ENCODE measurements at regions not wholly inside any gene's neighbourhood (a gene's known extent, or its start where the extent isn't known, plus 50 kb on each side); places are given as distances from the start of the nearest gene placed in this dataset.

- Mint-ChIP-seq H3K4me1 (ENCODE audit: low read depth) (no peaks in the 10 kb centered on the region), H3K9me3 (peaks cover 19% of the 10 kb centered on the region), H3K36me3 (ENCODE audit: low read depth) (no peaks in the 10 kb centered on the region), H3K27me3 (ENCODE audit: insufficient read depth) (peaks cover 3% of the 10 kb centered on the region; the same call in 1 of the 2 replicates), H3K27ac (no peak overlapping the region), H3K4me3 (no peak overlapping the region)
- no peak for TF ChIP-seq CTCF (IDR thresholded peaks at IDR 0.05)
- DNase-seq = no peak
These were observed 240.1 kb downstream of the RHOU start for GRCh38 chr1:228975238-228975907.

GRCh38 chr1:228976316-228976715 is 241.0 kb downstream of the RHOU start:
- H3K4me1 Mint-ChIP-seq (ENCODE audit: low read depth) = no peaks in the 10 kb centered on the region
- no peak for DNase-seq

GRCh38 chr1:228977307-228977706 is 242.0 kb downstream of the RHOU start:
- Mint-ChIP-seq H3K4me3 (no peak overlapping the region), H3K4me1 (ENCODE audit: low read depth) (no peaks in the 10 kb centered on the region), H3K27ac (no peak overlapping the region), H3K36me3 (ENCODE audit: low read depth) (no peaks in the 10 kb centered on the region), H3K9me3 (peaks cover 9% of the 10 kb centered on the region), H3K27me3 (ENCODE audit: insufficient read depth) (peaks cover 3% of the 10 kb centered on the region; the same call in 1 of the 2 replicates)
- DNase-seq = no peak
- no peak for TF ChIP-seq CTCF (IDR thresholded peaks at IDR 0.05)

More at GRCh38 chr1:228976316-228976715, 241.0 kb downstream of the RHOU start:
- Mint-ChIP-seq H3K27me3 (ENCODE audit: insufficient read depth) (peaks cover 3% of the 10 kb centered on the region; the same call in 1 of the 2 replicates), H3K27ac (no peak overlapping the region), H3K9me3 (peaks cover 9% of the 10 kb centered on the region), H3K4me3 (no peak overlapping the region), H3K36me3 (ENCODE audit: low read depth) (no peaks in the 10 kb centered on the region)
- no peak for TF ChIP-seq CTCF (IDR thresholded peaks at IDR 0.05)

- DNase-seq = no peak
- no peak for TF ChIP-seq CTCF (IDR thresholded peaks at IDR 0.05)
- Mint-ChIP-seq H3K27me3 (ENCODE audit: insufficient read depth) (peaks cover 3% of the 10 kb centered on the region; the same call in 1 of the 2 replicates), H3K9me3 (peaks cover 9% of the 10 kb centered on the region), H3K4me1 (ENCODE audit: low read depth) (no peaks in the 10 kb centered on the region), H3K27ac (no peak overlapping the region), H3K36me3 (ENCODE audit: low read depth) (no peaks in the 10 kb centered on the region), H3K4me3 (no peak overlapping the region)
These were observed 242.5 kb downstream of the RHOU start for GRCh38 chr1:228977741-228978140.

- H3K4me1 Mint-ChIP-seq (ENCODE audit: low read depth) = no peaks in the 10 kb centered on the region
- no peak for DNase-seq
- TF ChIP-seq CTCF (IDR thresholded peaks at IDR 0.05) = no peak
- H3K36me3 Mint-ChIP-seq (ENCODE audit: low read depth) = no peaks in the 10 kb centered on the region
- no peak overlapping the region for H3K4me3 Mint-ChIP-seq
- H3K9me3 Mint-ChIP-seq = peaks cover 9% of the 10 kb centered on the region
- H3K27ac Mint-ChIP-seq = no peak overlapping the region
- peaks cover 3% of the 10 kb centered on the region; the same call in 1 of the 2 replicates for H3K27me3 Mint-ChIP-seq (ENCODE audit: insufficient read depth)
These were observed 243.4 kb downstream of the RHOU start for GRCh38 chr1:228978484-228979324.

All from HFFc6 (cell line).